ENCODE measurements at regions not wholly inside any gene's neighbourhood (a gene's known extent, or its start where the extent isn't known, plus 50 kb on each side); places are given as distances from the start of the nearest gene placed in this dataset.

GRCh38 chr3:34296796-34297195 lies 498.4 kb downstream of the PDCD6IP start:
- no peak for TF ChIP-seq TAF1 (IDR thresholded peaks at IDR 0.05; ENCODE audit: borderline replicate concordance, low read depth, low read length)
- TF ChIP-seq POLR2A (IDR thresholded peaks at IDR 0.05; ENCODE audit: low read depth, low read length) = no peak

Measured in GM12892 (cell line).